ENCODE measurements at regions not wholly inside any gene's neighbourhood (a gene's known extent, or its start where the extent isn't known, plus 50 kb on each side); places are given as distances from the start of the nearest gene placed in this dataset.

DNA sequence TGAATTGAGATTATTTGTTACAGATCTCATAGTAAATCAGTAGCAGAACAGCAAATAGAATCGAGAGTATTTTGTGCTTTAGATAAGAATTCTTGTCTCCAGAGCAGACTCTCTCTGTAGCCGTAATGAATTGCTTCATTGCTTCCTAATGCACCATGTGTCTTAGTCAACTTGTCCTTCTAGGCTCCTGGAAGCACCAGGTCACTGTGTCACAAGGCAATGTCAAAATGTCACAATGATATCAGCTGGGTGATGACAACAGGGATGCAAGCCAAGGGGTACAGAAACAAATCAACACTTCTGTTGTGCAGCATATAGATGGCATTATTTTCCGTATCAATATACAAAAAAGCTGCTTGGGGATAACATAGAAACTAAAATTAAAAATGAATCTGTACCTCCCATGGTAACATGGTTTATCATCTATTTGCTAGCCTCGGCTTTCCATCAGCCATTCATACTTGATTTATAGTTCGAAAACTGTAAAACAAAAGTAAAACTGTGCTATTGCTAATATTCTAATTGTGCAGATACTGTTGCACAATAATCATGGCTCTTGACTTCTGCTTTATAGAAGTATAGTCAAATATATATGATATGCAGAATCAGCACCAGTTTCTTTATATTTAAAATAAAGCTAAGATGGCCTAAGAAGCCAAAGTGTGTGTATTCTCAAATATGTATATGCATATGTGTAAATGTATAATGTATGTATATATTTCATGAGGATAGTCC, 435.9 kb upstream of the TLE4 start:
- Histone ChIP-seq H3K9me3 (no peaks in the 10 kb centered on the region), H3K4me3 (no peak overlapping the region), H3K4me1 (no peaks in the 10 kb centered on the region), H3K27me3 (no peaks in the 10 kb centered on the region), H3K36me3 (no peaks in the 10 kb centered on the region), H3K27ac (no peak overlapping the region)
- TF ChIP-seq, protein P1, sequence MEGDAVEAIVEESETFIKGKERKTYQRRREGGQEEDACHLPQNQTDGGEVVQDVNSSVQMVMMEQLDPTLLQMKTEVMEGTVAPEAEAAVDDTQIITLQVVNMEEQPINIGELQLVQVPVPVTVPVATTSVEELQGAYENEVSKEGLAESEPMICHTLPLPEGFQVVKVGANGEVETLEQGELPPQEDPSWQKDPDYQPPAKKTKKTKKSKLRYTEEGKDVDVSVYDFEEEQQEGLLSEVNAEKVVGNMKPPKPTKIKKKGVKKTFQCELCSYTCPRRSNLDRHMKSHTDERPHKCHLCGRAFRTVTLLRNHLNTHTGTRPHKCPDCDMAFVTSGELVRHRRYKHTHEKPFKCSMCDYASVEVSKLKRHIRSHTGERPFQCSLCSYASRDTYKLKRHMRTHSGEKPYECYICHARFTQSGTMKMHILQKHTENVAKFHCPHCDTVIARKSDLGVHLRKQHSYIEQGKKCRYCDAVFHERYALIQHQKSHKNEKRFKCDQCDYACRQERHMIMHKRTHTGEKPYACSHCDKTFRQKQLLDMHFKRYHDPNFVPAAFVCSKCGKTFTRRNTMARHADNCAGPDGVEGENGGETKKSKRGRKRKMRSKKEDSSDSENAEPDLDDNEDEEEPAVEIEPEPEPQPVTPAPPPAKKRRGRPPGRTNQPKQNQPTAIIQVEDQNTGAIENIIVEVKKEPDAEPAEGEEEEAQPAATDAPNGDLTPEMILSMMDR (IDR thresholded peaks at IDR 0.05), result no peak
- no peak for DNase-seq (ENCODE audit: low spot score)

DNA sequence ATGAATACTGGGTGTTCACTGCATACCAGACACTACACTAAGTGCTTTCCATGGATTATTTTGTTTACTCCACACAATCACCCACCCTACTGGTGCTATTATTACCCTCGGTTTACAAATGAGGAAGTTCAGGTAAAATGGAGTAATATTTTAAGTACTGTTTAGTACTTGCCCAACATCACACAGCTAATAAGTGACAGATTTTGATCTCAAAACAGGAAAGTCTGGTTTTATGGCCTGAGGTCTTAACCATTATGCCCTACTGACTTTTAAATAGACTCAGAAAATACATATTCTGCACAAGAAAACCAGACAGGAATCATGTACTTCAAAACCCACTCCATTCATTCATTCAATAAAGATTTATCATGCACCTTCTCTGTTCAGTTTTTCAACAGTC, 431.0 kb upstream of the TLE4 start:
- Histone ChIP-seq H3K4me3 (no peak overlapping the region), H3K4me1 (no peaks in the 10 kb centered on the region), H3K9me3 (no peaks in the 10 kb centered on the region), H3K27me3 (no peaks in the 10 kb centered on the region), H3K36me3 (no peaks in the 10 kb centered on the region), H3K27ac (no peak overlapping the region)
- DNase-seq (ENCODE audit: low spot score), result no peak
- TF ChIP-seq, protein P1 (IDR thresholded peaks at IDR 0.05), result no peak

DNA sequence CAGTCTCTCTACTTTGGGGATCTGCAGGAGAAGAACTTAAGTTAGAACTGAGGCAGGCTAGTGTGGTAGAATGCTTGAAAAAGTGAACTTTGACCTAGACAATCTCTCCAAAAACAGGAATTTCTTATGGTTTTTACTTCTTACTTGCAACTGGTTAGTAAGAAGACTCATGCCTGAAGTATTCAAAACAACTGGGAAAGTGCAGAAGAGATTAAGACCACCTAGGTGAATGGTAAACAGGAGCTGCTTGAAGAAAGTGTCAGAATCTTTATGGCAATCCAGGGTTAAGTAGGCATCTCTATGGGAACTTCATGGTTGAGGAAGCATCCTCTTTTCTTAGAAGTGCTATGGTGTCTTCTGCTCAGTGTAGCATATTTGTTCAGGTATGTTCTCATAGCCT, 428.6 kb upstream of the TLE4 start:
- DNase-seq (ENCODE audit: low spot score), result no peak
- no peak overlapping the region for H3K4me3 ChIP-seq
- no peaks in the 10 kb centered on the region for H3K9me3 ChIP-seq
- no peaks in the 10 kb centered on the region for H3K4me1 ChIP-seq
- no peak overlapping the region for H3K27ac ChIP-seq
- no peaks in the 10 kb centered on the region for H3K36me3 ChIP-seq
- TF ChIP-seq, protein P1 (IDR thresholded peaks at IDR 0.05), result no peak
- H3K27me3 ChIP-seq, result no peaks in the 10 kb centered on the region

DNA sequence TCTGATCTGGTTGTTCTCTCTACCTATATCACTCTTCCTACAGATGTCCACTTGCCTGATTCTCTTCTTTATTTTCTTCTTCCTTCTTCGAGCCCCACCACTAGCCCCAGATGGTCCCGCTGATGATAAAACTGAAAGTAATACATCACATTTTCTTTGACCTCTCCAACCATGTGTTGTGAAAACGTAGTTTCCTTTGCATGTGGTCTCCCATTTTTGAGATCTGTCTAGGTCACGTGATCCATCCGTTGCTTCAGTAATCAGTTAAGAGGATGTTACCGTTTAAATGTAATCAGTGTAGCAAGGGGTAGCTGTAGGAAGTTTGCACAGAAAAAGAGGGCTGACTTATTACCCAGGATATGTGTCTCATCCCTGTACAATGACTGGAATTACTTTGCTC, 426.3 kb upstream of the TLE4 start:
- Histone ChIP-seq H3K27ac (no peak overlapping the region), H3K4me3 (no peak overlapping the region), H3K9me3 (no peaks in the 10 kb centered on the region), H3K4me1 (no peaks in the 10 kb centered on the region), H3K27me3 (no peaks in the 10 kb centered on the region), H3K36me3 (no peaks in the 10 kb centered on the region)
- DNase-seq (ENCODE audit: low spot score), result no peak
- TF ChIP-seq, protein P1 (IDR thresholded peaks at IDR 0.05), result no peak

DNA sequence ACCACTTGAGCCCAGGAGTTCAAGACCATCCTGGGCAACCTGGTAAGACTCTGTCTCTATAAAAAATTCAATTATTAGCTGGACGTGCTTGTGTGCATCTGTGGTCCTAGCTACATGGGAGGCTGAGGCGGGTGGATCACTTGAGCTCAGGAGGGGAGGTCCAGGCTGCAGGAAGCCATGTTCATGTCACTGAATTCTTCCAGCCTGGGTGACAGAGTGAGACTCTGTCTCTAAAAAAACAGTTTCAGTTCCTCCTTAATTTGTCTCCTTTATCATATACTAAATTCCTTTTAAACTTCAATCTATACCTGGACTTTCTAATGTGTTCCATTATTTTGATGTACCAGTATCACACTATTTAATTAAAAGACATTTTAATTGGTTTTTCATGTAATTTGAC, 422.2 kb upstream of the TLE4 start:
- no peak overlapping the region for H3K27ac ChIP-seq
- no peak for DNase-seq (ENCODE audit: low spot score)
- H3K9me3 ChIP-seq, result no peaks in the 10 kb centered on the region
- H3K27me3 ChIP-seq, result no peaks in the 10 kb centered on the region
- TF ChIP-seq, protein P1 (IDR thresholded peaks at IDR 0.05), result no peak
- H3K4me1 ChIP-seq, result no peaks in the 10 kb centered on the region
- H3K4me3 ChIP-seq, result no peak overlapping the region
- no peaks in the 10 kb centered on the region for H3K36me3 ChIP-seq

DNA sequence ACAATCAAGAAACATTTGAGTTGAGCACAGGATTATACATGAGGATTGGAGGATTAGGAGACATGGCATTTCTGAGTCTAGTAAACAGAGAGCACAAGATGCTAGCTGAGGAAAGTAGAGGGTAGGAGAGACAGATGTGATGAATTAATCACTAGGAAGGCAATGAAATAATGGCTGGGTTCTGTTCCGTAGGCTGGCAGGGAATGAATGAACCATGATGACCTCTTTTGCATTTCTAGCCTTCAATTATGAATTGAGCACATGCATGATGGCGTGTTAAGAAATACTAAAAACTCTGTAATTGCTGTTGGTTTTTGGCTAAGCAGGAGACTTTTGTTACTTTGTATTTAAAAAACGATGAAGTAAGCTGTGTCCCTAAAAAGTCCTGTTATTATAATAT, 420.0 kb upstream of the TLE4 start:
- H3K4me1 ChIP-seq, result no peaks in the 10 kb centered on the region
- DNase-seq (ENCODE audit: low spot score), result no peak
- TF ChIP-seq, protein P1 (IDR thresholded peaks at IDR 0.05), result no peak
- H3K4me3 ChIP-seq, result no peak overlapping the region
- no peaks in the 10 kb centered on the region for H3K9me3 ChIP-seq
- H3K27ac ChIP-seq, result no peak overlapping the region
- H3K27me3 ChIP-seq, result no peaks in the 10 kb centered on the region
- no peaks in the 10 kb centered on the region for H3K36me3 ChIP-seq
